Bone marrow (tissue), 2 donors: ENCODE measurements at regions not wholly inside any gene's neighbourhood (a gene's known extent, or its start where the extent isn't known, plus 50 kb on each side); places are given as distances from the start of the nearest gene placed in this dataset.

ENCODE experiments used
- DNase-seq, 2 donors: peaks; one replicate each; lab custom pipeline; 2025; lab: John Stamatoyannopoulos, UW

- DNase-seq: no peak
These were observed 106.3 kb downstream of the MTNR1B start for GRCh38 chr11:93075782-93076181.

GRCh38 chr11:93080146-93080759 lies 110.8 kb downstream of the MTNR1B start:
- DNase-seq: no peak

- DNase-seq: no peak
These were observed 112.2 kb downstream of the MTNR1B start for GRCh38 chr11:93081694-93082093.

- no peak for DNase-seq
These were observed 113.4 kb downstream of the MTNR1B start for GRCh38 chr11:93082900-93083299.

GRCh38 chr11:93084727-93085505 lies 112.9 kb downstream of the SLC36A4 start:
- DNase-seq: no peak

- DNase-seq: peak in 1 of 2 donors; percentile 11
These were observed 108.2 kb downstream of the SLC36A4 start for GRCh38 chr11:93089474-93090102.
